Neural cell (in vitro differentiated cells): ENCODE measurements at regions not wholly inside any gene's neighbourhood (a gene's known extent, or its start where the extent isn't known, plus 50 kb on each side); places are given as distances from the start of the nearest gene placed in this dataset.

Experiments
- H2AFZ ChIP-seq: fragments of 200-600, 300-800 bp; sonication (generic), shearing (Covaris generic); 2 replicates; pipeline ENCODE4 v1.6.0; 2014; ENCODE audit warnings: low read depth, mild to moderate bottlenecking, antibody characterized with exemption, low read length, moderate library complexity
- H3F3A ChIP-seq: fragments of 200-600 bp; shearing (Covaris generic); 2 replicates; pipeline ENCODE4 v1.6.1; 2016; ENCODE audit warnings: mild to moderate bottlenecking, moderate library complexity, mixed read lengths, antibody characterized with exemption, low read length; ENCODE audit not compliant: insufficient read depth, poor library complexity, severe bottlenecking
- H3K27ac ChIP-seq: fragments of 200-600, 300-800 bp; sonication (generic), shearing (Covaris generic); 2 replicates; pipeline ENCODE4 v1.5.1; 2014; ENCODE audit warnings: mild to moderate bottlenecking, low read length, moderate library complexity
- H3K27me3 ChIP-seq: fragments of 300-800, 200-600 bp; sonication (generic), shearing (Covaris generic); 2 replicates; pipeline ENCODE4 v1.6.0; 2014; ENCODE audit warnings: mild to moderate bottlenecking, low read depth, low read length, moderate library complexity; ENCODE audit not compliant: insufficient read depth
- H3K36me3 ChIP-seq: fragments of 300-800, 200-600 bp; sonication (generic), shearing (Covaris generic); 2 replicates; pipeline ENCODE4 v1.5.1; 2014; ENCODE audit warnings: mild to moderate bottlenecking, antibody characterized with exemption, low read length, moderate library complexity; ENCODE audit not compliant: insufficient read depth
- H3K4me2 ChIP-seq: fragments of 300-800, 200-600 bp; sonication (generic), shearing (Covaris generic); 2 replicates; pipeline ENCODE4 v1.6.0; 2014; ENCODE audit warnings: mild to moderate bottlenecking, low read length
- H3K4me3 ChIP-seq: fragments of 300-800, 200-600 bp; sonication (generic), shearing (Covaris generic); 2 replicates; pipeline ENCODE4 v1.5.1; 2014; ENCODE audit warnings: mild to moderate bottlenecking, low read length, moderate library complexity
- H3K79me2 ChIP-seq: fragments of 200-600 bp; shearing (Covaris generic); replicated peaks from 2 replicates; pipeline ENCODE4 v1.6.0; 2014; ENCODE audit warnings: mild to moderate bottlenecking, low read length, moderate library complexity; ENCODE audit not compliant: insufficient read depth
- H3K9ac ChIP-seq: fragments of 300-800, 200-600 bp; sonication (generic), shearing (Covaris generic); 2 replicates; pipeline ENCODE4 v1.6.1; 2016; ENCODE audit warnings: mild to moderate bottlenecking, low read length, mixed read lengths
- H3K9me2 ChIP-seq: fragments of 200-600 bp; shearing (Covaris generic); 2 replicates; pipeline ENCODE4 v1.6.1; 2016; ENCODE audit warnings: mild to moderate bottlenecking, low read length, mixed read lengths; ENCODE audit not compliant: insufficient read depth
- H3K9me3 ChIP-seq: fragments of 200-600, 300-800 bp; sonication (generic), shearing (Covaris generic); 2 replicates; pipeline ENCODE4 v1.6.1; 2016; ENCODE audit warnings: mild to moderate bottlenecking, mixed run types, low read length, moderate library complexity, mixed read lengths
- H4K20me1 ChIP-seq: fragments of 200-600 bp; shearing (Covaris generic); 2 replicates; pipeline ENCODE4 v1.6.1; 2016; ENCODE audit warnings: mild to moderate bottlenecking, mixed run types; ENCODE audit not compliant: insufficient read depth
- CTCF ChIP-seq: fragments of 450-650 bp; IDR thresholded peaks from 2 replicates; pipeline ENCODE4 v1.5.1; 2014; ENCODE audit warnings: antibody characterized with exemption, mild to moderate bottlenecking, moderate library complexity; ENCODE audit not compliant: poor library complexity, severe bottlenecking
- EP300 ChIP-seq: fragments of 450-650 bp; conservative IDR thresholded peaks from 2 replicates; pipeline ENCODE4 v1.6.1; 2014; ENCODE audit warnings: antibody characterized with exemption, mild to moderate bottlenecking, moderate library complexity; ENCODE audit not compliant: poor library complexity, severe bottlenecking
- EZH2 ChIP-seq: fragments of 200-600, 300-800 bp; shearing (Covaris generic), sonication (generic); IDR thresholded peaks from 2 replicates; pipeline ENCODE4 v1.6.1; 2014; ENCODE audit warnings: antibody characterized with exemption, low read length, borderline replicate concordance, mild to moderate bottlenecking; ENCODE audit not compliant: insufficient read depth, poor library complexity, severe bottlenecking
- MXI1 ChIP-seq: fragments of 450-650 bp; conservative IDR thresholded peaks from 2 replicates; pipeline ENCODE4 v1.6.1; 2014; ENCODE audit warnings: antibody characterized with exemption, mild to moderate bottlenecking; ENCODE audit not compliant: poor library complexity, severe bottlenecking
- POLR2AphosphoS5 ChIP-seq: IDR thresholded peaks from 2 replicates; pipeline ENCODE4 v1.6.1; 2012
- RAD21 ChIP-seq: fragments of 450-650 bp; conservative IDR thresholded peaks from 2 replicates; pipeline ENCODE4 v1.6.1; 2014; ENCODE audit warnings: antibody characterized with exemption, mild to moderate bottlenecking, moderate library complexity
- REST ChIP-seq: IDR thresholded peaks from 2 replicates; pipeline ENCODE4 v1.6.1; 2012; ENCODE audit warnings: borderline replicate concordance
- SMC3 ChIP-seq: fragments of 450-650 bp; conservative IDR thresholded peaks from 2 replicates; pipeline ENCODE4 v1.6.1; 2014; ENCODE audit warnings: antibody characterized with exemption, mild to moderate bottlenecking, moderate library complexity; ENCODE audit not compliant: poor library complexity
- TAF1 ChIP-seq: IDR thresholded peaks from 2 replicates; pipeline ENCODE4 v1.6.1; 2012; ENCODE audit warnings: low read depth

- Histone ChIP-seq H3K79me2 (no peaks in the 10 kb centered on the region), H4K20me1 (no peaks in the 10 kb centered on the region), H3K27me3 (no peaks in the 10 kb centered on the region), H3K9ac (no peak overlapping the region), H2AFZ (no peak overlapping the region), H3K9me3 (no peaks in the 10 kb centered on the region), H3K36me3 (no peaks in the 10 kb centered on the region), H3K9me2 (no peaks in the 10 kb centered on the region), H3K4me3 (no peak overlapping the region), H3K4me2 (no peak overlapping the region), H3F3A (no peaks in the 10 kb centered on the region), H3K27ac (no peak overlapping the region)
- TF ChIP-seq SMC3 (no peak), EZH2 (no peak)
Measured at GRCh38 chr11:23688835-23689234, 808.0 kb upstream of the LUZP2 start.

- Histone ChIP-seq H3F3A (no peaks in the 10 kb centered on the region), H3K9ac (no peak overlapping the region), H3K9me3 (no peaks in the 10 kb centered on the region), H3K27me3 (no peaks in the 10 kb centered on the region), H2AFZ (no peak overlapping the region), H3K4me2 (no peak overlapping the region), H3K79me2 (no peaks in the 10 kb centered on the region), H3K36me3 (no peaks in the 10 kb centered on the region), H3K4me3 (no peak overlapping the region), H3K9me2 (no peaks in the 10 kb centered on the region), H3K27ac (no peak overlapping the region), H4K20me1 (no peaks in the 10 kb centered on the region)
- TF ChIP-seq RAD21 (no peak), REST (no peak), EP300 (no peak), EZH2 (no peak), TAF1 (no peak), CTCF (no peak), MXI1 (no peak), SMC3 (no peak), POLR2AphosphoS5 (no peak)
Measured at GRCh38 chr11:23696688-23697415, 800.0 kb upstream of the LUZP2 start.
